ENCODE measurements at regions not wholly inside any gene's neighbourhood (a gene's known extent, or its start where the extent isn't known, plus 50 kb on each side); places are given as distances from the start of the nearest gene placed in this dataset.

DNA sequence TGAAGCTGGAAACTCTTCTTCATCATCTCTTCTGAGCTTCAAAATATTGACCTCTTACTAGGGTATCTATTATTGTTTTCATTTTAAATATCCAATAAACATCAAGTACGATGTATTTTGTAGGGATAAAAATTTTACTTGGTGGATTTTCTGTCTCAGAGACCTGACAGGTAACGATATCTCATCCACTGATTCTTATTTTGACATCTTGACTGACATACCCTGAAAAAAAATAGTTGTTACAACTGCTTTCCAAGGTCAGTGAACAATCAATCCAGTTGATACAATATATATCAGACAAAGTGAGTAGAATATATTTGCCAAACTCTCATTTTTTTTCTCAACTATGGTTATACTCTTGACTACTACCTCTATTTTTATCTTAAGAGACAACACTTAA lies 963.7 kb upstream of the CDH2 start:
- no peak for TF ChIP-seq ZFX (IDR thresholded peaks at IDR 0.05)
- TF ChIP-seq, protein P1, sequence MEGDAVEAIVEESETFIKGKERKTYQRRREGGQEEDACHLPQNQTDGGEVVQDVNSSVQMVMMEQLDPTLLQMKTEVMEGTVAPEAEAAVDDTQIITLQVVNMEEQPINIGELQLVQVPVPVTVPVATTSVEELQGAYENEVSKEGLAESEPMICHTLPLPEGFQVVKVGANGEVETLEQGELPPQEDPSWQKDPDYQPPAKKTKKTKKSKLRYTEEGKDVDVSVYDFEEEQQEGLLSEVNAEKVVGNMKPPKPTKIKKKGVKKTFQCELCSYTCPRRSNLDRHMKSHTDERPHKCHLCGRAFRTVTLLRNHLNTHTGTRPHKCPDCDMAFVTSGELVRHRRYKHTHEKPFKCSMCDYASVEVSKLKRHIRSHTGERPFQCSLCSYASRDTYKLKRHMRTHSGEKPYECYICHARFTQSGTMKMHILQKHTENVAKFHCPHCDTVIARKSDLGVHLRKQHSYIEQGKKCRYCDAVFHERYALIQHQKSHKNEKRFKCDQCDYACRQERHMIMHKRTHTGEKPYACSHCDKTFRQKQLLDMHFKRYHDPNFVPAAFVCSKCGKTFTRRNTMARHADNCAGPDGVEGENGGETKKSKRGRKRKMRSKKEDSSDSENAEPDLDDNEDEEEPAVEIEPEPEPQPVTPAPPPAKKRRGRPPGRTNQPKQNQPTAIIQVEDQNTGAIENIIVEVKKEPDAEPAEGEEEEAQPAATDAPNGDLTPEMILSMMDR (conservative IDR thresholded peaks at IDR 0.05): no peak
- no peak overlapping the region for H3K27ac ChIP-seq

DNA sequence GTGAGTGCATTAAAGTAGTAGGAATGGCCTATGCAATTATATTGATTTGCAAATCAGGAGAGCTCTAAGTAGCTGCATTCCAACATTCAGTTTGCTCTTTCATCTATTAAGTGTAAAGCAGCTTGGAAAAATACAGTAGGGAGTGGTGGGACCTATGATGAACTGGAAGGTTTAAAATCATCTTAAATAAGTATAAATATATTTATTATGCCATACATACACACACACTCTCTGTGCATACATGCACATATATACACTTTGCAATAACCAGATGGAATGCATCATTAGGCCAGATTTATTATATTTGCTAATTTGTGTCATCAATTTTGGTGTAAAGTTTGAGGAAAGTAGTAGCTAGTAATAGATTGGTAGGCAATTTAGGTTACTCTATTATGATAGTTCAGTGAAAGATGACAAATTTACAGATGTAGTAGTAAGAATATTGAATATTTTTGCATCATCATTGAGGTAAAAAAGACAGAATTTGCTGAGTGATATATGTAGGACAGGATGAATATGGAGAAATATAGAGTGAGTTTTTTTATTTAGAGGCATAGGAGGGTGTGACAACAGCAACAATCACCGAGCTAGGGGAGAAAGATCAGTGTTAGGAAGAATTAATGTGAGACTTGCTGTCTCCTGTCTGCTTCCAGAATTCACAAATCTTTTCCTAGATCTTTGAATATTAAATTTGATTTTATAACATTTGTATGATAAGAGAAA lies 961.0 kb upstream of the CDH2 start:
- no peak for TF ChIP-seq ZFX (IDR thresholded peaks at IDR 0.05)
- TF ChIP-seq, protein P1 (conservative IDR thresholded peaks at IDR 0.05): no peak
- H3K27ac ChIP-seq: no peak overlapping the region

DNA sequence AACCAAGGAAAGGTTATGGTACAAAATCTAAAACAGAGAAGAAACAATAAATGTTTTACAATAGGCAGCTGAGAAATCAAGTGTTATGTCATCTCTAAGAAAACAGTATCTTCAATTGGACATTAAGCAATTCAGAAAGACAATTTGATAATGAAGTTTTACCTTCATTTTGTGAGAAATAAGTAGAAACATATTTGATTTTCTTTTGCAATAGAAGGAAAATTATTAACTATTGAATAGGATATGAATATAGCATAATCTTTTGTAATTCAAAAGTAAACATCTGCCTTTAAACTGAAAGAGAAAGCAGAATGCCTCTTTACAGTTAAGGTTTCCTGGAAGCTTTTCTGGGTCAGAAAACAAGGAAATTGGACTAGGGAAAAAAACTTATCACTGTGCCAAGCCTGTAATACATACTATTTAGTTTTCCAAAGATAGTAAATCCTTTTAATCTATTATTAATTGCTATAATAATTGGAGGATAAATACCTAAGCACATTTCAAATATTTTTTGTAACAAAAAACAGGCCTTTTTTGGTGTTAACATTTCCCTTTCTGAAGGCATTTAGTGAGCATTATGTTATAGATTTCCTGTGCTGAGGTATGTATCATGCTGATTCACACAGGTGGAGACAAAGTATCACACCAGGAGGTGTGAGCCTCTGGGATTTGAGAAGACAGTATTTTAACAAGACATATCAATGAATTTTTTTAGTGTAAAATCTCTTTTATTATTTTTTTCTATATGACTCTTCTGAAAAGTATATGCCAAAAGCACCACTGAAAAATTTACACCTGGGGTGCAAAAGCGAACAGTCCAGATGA lies 947.0 kb upstream of the CDH2 start:
- no peak overlapping the region for H3K27ac ChIP-seq
- TF ChIP-seq, protein P1 (conservative IDR thresholded peaks at IDR 0.05): no peak
- no peak for TF ChIP-seq ZFX (IDR thresholded peaks at IDR 0.05)

DNA sequence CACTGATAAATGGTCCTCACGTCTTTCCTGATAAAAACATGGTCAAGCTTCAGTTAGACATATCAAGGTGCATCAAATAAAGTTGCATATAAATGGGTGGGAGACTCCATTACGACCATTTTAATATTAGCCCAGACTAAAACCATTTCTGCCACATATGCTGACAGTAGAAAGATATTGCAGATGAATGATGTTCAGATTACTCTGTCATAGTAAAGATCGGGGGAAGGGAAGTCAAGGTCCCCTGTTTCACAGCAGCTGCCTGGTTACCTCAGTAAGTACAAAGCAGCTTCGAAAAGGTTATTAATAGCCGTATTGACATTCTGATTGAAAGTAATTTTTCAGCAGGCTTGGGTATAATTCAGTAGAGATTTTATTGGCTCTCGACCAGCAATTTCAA lies 927.7 kb upstream of the CDH2 start:
- H3K27ac ChIP-seq: no peak overlapping the region
- no peak for TF ChIP-seq ZFX (IDR thresholded peaks at IDR 0.05)
- TF ChIP-seq, protein P1 (conservative IDR thresholded peaks at IDR 0.05): no peak

DNA sequence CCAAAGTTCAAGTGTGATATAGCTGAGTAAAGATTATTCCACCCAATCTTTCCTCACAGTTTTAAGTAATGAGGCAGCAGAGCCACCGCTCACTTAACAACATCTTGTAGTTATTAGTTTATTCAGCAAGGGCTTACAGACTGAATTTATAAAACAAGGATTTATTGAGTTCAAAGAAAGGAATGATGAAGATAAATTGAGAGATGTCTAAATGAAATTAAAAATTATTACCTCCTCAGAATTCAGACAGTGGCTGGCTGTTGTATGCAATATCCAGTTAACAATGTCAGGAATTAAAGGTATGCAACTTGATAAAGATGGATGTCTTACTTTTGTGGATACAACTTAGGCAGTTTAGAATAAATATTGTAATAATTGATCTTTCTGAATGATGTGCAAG lies 927.3 kb upstream of the CDH2 start:
- TF ChIP-seq, protein P1 (conservative IDR thresholded peaks at IDR 0.05): no peak
- no peak for TF ChIP-seq ZFX (IDR thresholded peaks at IDR 0.05)

DNA sequence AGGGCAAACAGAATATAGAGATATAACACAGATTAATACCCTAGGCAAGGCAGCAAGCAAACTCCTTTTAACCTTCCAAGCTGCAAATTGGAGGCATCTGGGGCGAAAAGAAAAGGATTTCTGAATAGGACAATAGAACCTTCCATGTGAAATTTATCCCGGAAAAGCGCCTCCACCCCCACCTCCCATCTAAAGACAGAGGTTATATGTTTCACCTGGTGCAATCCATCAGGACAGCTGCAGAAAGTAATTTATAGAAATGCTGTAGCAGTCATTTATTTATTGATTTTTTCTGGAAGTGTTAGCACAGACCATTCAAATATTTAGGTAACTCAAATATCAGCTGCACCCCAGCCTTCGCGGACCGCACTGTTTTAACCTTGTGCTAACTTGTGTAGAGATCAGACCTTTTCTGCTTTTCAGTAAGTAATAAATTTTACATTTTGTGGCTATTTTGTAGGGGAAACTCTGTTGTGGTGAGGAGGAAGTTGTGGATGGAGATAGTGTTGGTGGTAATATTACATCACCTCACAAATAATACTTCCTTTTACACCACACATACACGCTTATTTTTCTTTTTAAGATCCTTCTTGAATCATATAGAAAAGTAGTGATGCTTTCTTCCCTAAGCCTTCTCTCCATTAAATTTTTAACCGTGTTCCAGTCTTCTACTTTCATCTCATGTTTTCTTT lies 919.3 kb upstream of the CDH2 start:
- no peak overlapping the region for H3K27ac ChIP-seq
- no peak for TF ChIP-seq ZFX (IDR thresholded peaks at IDR 0.05)
- TF ChIP-seq, protein P1 (conservative IDR thresholded peaks at IDR 0.05): no peak

More for the DNA sequence above, 927.3 kb upstream of the CDH2 start:
- no peak overlapping the region for H3K27ac ChIP-seq
